T-helper 22 cell (primary cell): ENCODE measurements at regions not wholly inside any gene's neighbourhood (a gene's known extent, or its start where the extent isn't known, plus 50 kb on each side); places are given as distances from the start of the nearest gene placed in this dataset.
"Not testable (repeated sequence)": the region's sequence is repeated elsewhere in the genome, so short reads cannot be mapped to it uniquely, and the experiment has no call there.

ENCODE experiments used
- DNase-seq: peaks from one replicate; pipeline ENCODE4 v3.0.0-alpha.2; 2020; ENCODE audit warnings: low read depth

- peak; percentile 20 for DNase-seq
These were observed 160.0 kb downstream of the DEFB131A start for GRCh38 chr4:9604031-9604892.

DNA sequence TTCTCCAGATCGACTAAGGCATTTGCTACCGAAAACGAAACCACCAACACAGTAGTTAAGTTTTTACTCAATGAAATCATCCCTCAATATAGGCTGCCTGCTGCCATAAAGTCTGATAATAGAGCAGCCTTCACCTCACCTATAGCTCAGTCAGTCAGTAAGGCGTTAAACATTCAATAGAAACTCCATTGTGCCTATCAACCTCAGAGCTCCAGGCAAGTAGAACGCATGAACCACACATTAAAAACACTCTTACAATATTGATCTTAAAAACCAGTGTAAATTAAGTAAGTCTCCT lies 160.6 kb downstream of the DEFB131A start:
- not testable (repeated sequence) for DNase-seq

DNA sequence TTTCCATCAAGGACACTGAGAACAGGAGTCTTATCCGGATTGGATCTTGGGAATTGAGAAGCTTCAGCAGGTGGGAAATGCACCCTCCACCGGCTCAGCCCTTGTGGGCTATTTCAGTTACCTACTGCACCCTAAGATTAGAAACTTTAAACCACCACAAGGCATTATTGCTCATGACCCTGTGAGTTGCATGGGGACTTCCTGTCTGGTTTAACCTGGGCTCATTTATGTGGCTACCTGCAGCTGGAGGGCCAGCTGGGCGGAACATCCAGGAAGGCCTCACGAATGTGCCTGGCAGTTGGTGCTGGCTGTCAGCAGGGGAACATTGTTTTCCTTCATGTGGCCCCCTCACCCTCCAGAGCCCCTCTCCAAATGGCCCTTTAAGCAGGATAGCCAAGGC lies 164.1 kb downstream of the DEFB131A start:
- no peak for DNase-seq

- not testable (repeated sequence) for DNase-seq
These were observed 166.1 kb downstream of the DEFB131A start for GRCh38 chr4:9610321-9610720.

DNA sequence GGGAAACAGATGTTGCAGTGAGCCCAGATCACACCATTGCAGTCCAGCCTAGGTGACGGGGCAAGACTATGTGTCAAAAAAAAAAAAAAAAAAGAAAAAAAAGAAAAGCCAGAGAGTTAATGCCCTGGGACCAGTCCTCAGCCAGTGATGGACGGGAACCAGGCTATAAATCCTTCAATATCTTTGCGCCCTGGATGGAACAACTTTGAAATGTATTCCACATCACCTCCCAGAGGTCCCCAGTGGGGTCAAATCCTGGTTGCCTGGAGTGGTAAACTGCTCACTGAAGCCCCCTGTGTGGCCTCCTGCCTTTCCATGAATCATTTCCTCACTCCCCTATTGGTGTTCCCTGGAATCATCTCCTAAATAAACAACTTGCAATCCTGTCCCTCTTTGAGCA lies 166.9 kb downstream of the DEFB131A start:
- DNase-seq = no peak

DNA sequence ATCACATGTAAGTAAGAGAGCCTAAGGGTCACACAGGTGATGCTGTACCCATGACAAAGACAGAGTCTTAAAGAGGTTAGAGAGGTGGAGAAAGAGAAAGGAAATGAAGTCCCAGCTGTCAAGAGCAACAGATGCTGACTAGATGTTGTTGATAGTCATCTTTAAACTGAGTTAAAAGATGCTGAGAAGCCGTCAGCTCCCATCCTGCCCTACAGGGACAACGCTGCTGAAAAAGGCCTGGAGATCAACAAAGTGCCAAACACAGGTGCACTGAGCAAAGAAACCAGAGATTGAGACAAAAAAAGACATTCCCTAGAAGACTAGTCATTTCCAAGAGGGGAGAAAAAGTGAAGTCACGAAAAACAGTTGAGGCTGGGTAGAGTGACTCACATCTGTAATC lies 145.0 kb upstream of the DRD5 start:
- not testable (repeated sequence) for DNase-seq

- not testable (repeated sequence) for DNase-seq
These were observed 121.8 kb upstream of the DRD5 start for GRCh38 chr4:9659678-9660077.

GRCh38 chr4:9660955-9661354 lies 120.5 kb upstream of the DRD5 start:
- not testable (repeated sequence) for DNase-seq

DNA sequence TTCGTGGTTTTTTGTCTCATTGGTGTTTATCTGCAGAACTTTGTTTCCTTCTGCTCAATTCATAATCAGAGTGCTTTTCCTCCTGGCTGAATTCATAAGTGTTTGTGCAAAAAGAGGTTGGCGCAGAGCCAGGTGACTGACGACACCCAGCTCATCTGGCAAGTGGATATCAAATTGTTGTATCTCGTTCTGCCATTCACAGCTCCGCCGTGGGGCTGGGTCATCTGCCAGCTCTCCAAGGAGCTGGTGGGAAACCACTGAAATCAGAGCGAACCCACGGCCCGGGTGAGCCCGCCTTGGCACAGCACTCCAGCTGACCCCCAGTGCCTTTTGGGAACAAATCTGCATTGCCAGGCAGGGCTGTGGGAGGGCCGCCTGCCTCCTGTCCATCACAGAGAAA lies 110.7 kb upstream of the DRD5 start:
- DNase-seq = not testable (repeated sequence)

DNA sequence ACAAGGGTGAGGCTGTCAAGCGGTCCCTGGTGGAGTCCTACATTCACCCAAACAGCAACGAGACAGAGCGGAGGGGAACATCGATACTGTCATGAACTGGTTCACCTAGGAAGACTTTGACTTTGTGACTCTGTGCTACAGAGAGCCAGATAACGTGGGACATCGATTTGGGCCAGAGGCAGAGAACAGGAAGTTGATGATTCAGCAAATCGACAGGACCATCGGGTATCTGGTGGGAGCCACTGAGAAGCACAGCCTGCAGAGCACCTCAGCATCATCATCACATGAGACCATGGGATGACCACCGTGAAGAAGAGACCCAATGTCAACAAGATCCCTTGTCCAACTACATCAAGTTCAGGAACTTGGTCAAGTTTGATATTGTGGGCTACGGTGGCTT lies 104.1 kb upstream of the DRD5 start:
- DNase-seq = not testable (repeated sequence)

- no peak for DNase-seq
These were observed 101.5 kb upstream of the DRD5 start for GRCh38 chr4:9679704-9680478.

DNA sequence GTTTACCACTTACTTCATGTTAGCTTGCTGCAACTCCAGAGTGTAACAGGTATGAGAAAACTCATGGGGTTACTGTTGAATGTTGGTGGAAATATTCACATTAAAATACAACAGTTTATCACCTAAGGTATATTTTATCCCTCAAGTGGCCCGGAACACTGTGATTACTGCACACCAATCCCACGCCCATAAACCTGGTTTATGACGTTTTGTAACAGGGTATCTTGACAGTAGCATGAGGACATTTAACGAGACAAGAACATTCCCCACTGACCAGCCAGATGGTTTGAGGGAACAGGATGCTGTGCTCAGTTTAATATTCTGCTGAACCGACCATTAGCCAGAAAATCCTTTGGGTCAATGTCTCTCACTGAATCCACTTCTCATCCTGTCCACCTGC lies 98.3 kb upstream of the DRD5 start:
- DNase-seq = not testable (repeated sequence)

DNA sequence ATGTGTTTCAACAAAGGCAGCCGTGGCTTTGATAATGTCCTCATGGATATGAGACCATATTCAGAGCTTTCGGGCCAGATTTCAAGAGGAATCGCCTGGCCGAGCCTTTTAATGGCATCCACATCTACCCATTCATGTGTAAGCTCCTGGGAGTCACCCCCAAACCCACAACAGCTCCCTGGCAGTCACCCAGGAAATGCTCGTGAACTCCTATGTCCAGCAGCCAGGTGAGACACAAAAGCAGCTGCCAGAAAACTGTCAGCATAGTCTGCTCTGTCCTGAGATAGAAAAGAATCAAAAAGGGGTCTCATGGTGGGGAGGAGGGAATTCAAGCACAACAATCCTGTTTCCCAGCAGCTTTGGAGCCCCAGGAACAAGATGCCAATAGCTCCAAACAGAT lies 96.4 kb upstream of the DRD5 start:
- not testable (repeated sequence) for DNase-seq

DNA sequence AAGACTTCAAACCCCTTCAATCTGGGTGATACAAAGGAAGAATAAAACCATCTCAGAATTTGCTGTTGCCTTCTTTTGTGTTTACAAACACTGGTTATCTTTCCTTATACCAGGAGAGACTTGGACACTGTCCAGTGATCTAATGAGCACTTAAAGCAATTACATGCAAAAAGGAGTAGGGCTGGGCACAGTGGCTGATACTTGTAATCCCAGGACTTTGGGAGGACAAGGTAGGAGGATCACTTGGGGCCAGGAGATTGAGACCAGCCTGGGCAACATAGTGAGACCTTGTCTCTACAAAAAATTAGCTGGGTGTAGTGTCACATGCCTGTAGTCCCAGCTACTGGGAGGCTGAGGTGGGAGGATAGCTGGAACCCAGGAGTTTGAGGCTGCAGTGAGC lies 95.7 kb upstream of the DRD5 start:
- no peak for DNase-seq

GRCh38 chr4:9690636-9691237 lies 90.7 kb upstream of the DRD5 start:
- not testable (repeated sequence) for DNase-seq

- DNase-seq = peak; percentile 85
These were observed 90.0 kb upstream of the DRD5 start for GRCh38 chr4:9691238-9692065.

DNA sequence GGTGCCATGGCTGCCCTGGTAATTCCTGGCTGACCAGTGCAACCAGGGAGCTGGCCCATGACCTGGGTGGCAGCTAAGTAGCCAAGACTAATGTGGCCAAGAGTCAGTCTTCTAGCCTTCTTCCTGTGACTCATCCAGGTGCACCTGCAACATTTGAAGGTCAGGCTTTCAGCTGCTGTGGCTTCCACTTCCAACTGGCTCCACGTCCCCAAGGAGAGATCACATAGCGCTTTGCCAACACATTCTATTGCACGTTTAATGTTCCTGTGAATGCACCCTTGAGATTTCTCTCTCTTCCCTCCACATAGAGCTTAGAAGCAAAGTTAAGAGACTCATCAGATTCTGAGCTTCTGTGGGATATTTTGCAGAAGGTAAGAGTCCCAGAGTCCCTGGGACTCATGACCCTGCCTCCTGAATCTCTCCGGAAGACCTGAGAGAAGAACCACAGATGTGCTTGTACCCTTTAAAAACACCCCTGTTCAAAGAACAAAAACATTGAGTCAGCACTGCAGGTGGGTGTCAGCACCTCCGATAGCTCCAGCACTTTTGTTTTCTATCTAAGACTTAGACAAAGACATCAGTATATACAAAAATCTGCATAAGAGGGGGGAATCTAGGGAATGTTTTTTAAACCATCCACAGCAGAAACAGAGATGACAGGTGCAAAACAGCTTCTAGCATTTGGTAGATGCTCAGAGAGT lies 88.5 kb upstream of the DRD5 start:
- not testable (repeated sequence) for DNase-seq

- not testable (repeated sequence) for DNase-seq
These were observed 87.0 kb upstream of the DRD5 start for GRCh38 chr4:9694403-9694802.

DNA sequence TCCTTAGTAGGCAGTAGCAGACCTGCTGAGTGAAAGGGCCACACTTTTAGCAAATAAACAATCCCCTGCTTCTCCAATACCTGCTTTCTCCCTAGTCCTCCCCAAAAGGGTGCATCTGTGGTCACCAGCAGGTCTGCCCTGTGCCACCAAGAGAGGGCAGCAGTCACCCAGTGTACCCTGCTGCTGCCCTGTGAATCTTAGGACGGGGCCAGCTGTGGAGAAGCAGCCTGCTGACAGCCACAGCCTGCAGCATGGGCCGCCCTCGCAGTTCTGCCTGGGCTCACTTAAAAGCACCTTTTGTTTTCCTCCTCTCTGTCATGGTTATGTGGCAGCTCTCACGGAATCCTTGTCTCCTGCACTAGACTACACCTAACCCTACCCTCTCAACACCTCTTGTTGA lies 85.4 kb upstream of the DRD5 start:
- DNase-seq = not testable (repeated sequence)

DNA sequence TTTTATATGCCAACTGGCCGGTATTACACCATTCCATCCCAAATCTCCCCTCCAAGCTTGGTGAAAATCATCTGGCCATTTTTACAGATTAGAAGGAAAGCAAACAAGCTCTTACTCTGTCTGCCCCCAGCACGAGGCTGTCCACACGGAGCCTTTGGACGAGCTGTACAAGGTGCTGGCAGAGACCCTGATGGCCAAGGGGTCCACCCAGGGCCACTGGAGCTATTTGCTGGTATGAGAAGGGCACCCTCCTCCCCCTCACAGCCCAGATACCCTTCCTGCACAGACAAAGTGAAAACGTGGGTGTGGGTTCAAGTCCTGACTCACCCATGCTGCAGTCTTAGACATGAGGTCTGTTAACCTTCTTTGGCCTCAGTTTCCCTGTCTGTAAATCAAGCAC lies 84.9 kb upstream of the DRD5 start:
- DNase-seq = not testable (repeated sequence)

GRCh38 chr4:9702019-9702418 lies 79.4 kb upstream of the DRD5 start:
- DNase-seq = not testable (repeated sequence)
